ENCODE measurements at regions not wholly inside any gene's neighbourhood (a gene's known extent, or its start where the extent isn't known, plus 50 kb on each side); places are given as distances from the start of the nearest gene placed in this dataset.

GRCh38 chr7:53641091-53641490, 605.7 kb downstream of the POM121L12 start:
- no peak for DNase-seq (ENCODE audit: low spot score in 2 of 2)
- H3K4me3 ChIP-seq (ENCODE audit: low read depth, poor library complexity, severe bottlenecking) = no peak overlapping the region
- intact Hi-C loops (cut with DNase I; ENCODE audit: low total_unique reads) = no loop called here
- TF ChIP-seq POLR2A (IDR thresholded peaks at IDR 0.05) = no peak
- TF ChIP-seq CTCF (IDR thresholded peaks at IDR 0.05) = no peak

GRCh38 chr7:53642361-53642760, 606.9 kb downstream of the POM121L12 start:
- 71 to 78% methylated on average over 4 of the region's 4 CpGs for WGBS, 2 donors
- H3K4me3 ChIP-seq (ENCODE audit: low read depth, poor library complexity, severe bottlenecking) = no peak overlapping the region
- TF ChIP-seq CTCF (IDR thresholded peaks at IDR 0.05) (no peak), POLR2A (IDR thresholded peaks at IDR 0.05) (no peak)
- no peak for DNase-seq (ENCODE audit: low spot score in 2 of 2)
- intact Hi-C loops (cut with DNase I; ENCODE audit: low total_unique reads) = no loop called here

- intact Hi-C loops (cut with DNase I; ENCODE audit: low total_unique reads) = no loop called here
- TF ChIP-seq POLR2A (IDR thresholded peaks at IDR 0.05) (no peak), CTCF (IDR thresholded peaks at IDR 0.05) (no peak)
- DNase-seq (ENCODE audit: low spot score in 2 of 2) = no peak
- WGBS, 2 donors = 64 to 71% methylated on average over 2 of the region's 2 CpGs
- no peak overlapping the region for H3K4me3 ChIP-seq (ENCODE audit: low read depth, poor library complexity, severe bottlenecking)
Observed at GRCh38 chr7:53642866-53643265, 607.4 kb downstream of the POM121L12 start.

GRCh38 chr7:53656881-53657280, 621.4 kb downstream of the POM121L12 start:
- WGBS, 2 donors = 86 to 90% methylated on average over 1 of the region's 1 CpG
- intact Hi-C loops (cut with DNase I; ENCODE audit: low total_unique reads) = no loop called here
- TF ChIP-seq POLR2A (IDR thresholded peaks at IDR 0.05) = no peak
- no peak for TF ChIP-seq CTCF (IDR thresholded peaks at IDR 0.05)
- H3K4me3 ChIP-seq (ENCODE audit: low read depth, poor library complexity, severe bottlenecking) = no peak overlapping the region
- DNase-seq (ENCODE audit: low spot score in 2 of 2) = no peak

- intact Hi-C loops (cut with DNase I; ENCODE audit: low total_unique reads) = no loop called here
- TF ChIP-seq POLR2A (IDR thresholded peaks at IDR 0.05) (no peak), CTCF (IDR thresholded peaks at IDR 0.05) (no peak)
- 47 to 62% methylated on average over 1 of the region's 1 CpG for WGBS, 2 donors
- DNase-seq (ENCODE audit: low spot score in 2 of 2) = no peak
- no peak overlapping the region for H3K4me3 ChIP-seq (ENCODE audit: low read depth, poor library complexity, severe bottlenecking)
Observed at GRCh38 chr7:53657586-53657985, 622.2 kb downstream of the POM121L12 start.

- no peak for TF ChIP-seq POLR2A (IDR thresholded peaks at IDR 0.05)
- TF ChIP-seq CTCF (IDR thresholded peaks at IDR 0.05) = no peak
- 86 to 87% methylated on average over 3 of the region's 3 CpGs for WGBS, 2 donors
- DNase-seq (ENCODE audit: low spot score in 2 of 2) = no peak
- intact Hi-C loops (cut with DNase I; ENCODE audit: low total_unique reads) = no loop called here
- H3K4me3 ChIP-seq (ENCODE audit: low read depth, poor library complexity, severe bottlenecking) = no peak overlapping the region
Observed at GRCh38 chr7:53658951-53659350, 623.5 kb downstream of the POM121L12 start.
